HCT116 (cell line): ENCODE measurements at regions not wholly inside any gene's neighbourhood (a gene's known extent, or its start where the extent isn't known, plus 50 kb on each side); places are given as distances from the start of the nearest gene placed in this dataset.

ENCODE experiments used
- ATAC-seq: fragments of 200-7000 bp; cut with Tn5 transposase; 2 replicates; pipeline ENCODE4 v1.9.1; 2020; ENCODE audit warnings: mild to moderate bottlenecking, moderate library complexity
- BruUV-seq: library from RNA; stranded (reverse); fragments of 400-500 nt; replicated peaks from 2 replicates; lab custom pipeline; 2021; lab: Mats Ljungman, UMichigan
- CTCF ChIA-PET: fragments of 300-600 bp; sonication (Branson Sonifier 250); formaldehyde crosslinking; loops from one replicate; lab custom pipeline; 2021; ENCODE audit warnings: antibody characterized with exemption; lab: Charles Lee
- POLR2A ChIA-PET: fragments of 300-600, 350-600 bp; sonication (Branson Sonifier 250); formaldehyde crosslinking; loops from one replicate; lab custom pipeline; 2021; ENCODE audit warnings: antibody characterized with exemption; lab: Charles Lee
- RAD21 ChIA-PET, 2 experiments: fragments of 300-600 bp; sonication (Branson Sonifier 250); formaldehyde crosslinking; loops; one replicate each; lab custom pipeline; 2023; ENCODE audit warnings: low total read pairs in 2 of 2; ENCODE audit not compliant: uncharacterized antibody in 2 of 2, unreplicated experiment in 2 of 2, low non-redundant PET in 1 of 2; lab: Charles Lee
- DNase-seq: peaks from one replicate; pipeline ENCODE4 v3.0.0-alpha.2; 2010; ENCODE audit warnings: low read depth, low spot score
- H2AFZ ChIP-seq: fragments of 200-600 bp; shearing (Covaris generic), sonication (generic); 2 replicates; pipeline ENCODE4 v1.6.1; 2017; ENCODE audit warnings: low read depth, mixed run types, mixed read lengths, antibody characterized with exemption, low read length; ENCODE audit not compliant: poor library complexity, severe bottlenecking
- H3K27ac ChIP-seq: 2 replicates; pipeline ENCODE4 v1.5.1; 2012; ENCODE audit warnings: low read depth, low read length
- H3K27me3 ChIP-seq: fragments of 200-600 bp; sonication (generic); 2 replicates; pipeline ENCODE4 v1.6.1; 2016; ENCODE audit warnings: mixed run types, low read length, mixed read lengths; ENCODE audit not compliant: insufficient read depth
- H3K36me3 ChIP-seq, 2 experiments: fragments of 200-500 bp in 1 of 2; fragments of 200-600 bp in 1 of 2; sonication (Bioruptor generic) in 1 of 2; sonication (generic) in 1 of 2; 2 replicates each; pipeline versions ENCODE4 v1.5.1 to v1.6.1; 2014 to 2016; ENCODE audit warnings: low read length in 2 of 2, inconsistent platforms in 1 of 2, mixed read lengths in 1 of 2, mixed run types in 1 of 2; ENCODE audit not compliant: insufficient read depth in 2 of 2, control insufficient read depth in 1 of 2
- H3K4me1 ChIP-seq, 2 experiments: fragments of 200-600 bp in 1 of 2; sonication (generic) in 1 of 2; 2 replicates each; pipeline versions ENCODE4 v1.5.1 to v1.6.1; 2012 to 2017; ENCODE audit warnings: low read length in 2 of 2, inconsistent platforms in 1 of 2, mild to moderate bottlenecking in 1 of 2, mixed read lengths in 1 of 2, mixed run types in 1 of 2, moderate library complexity in 1 of 2; ENCODE audit not compliant: insufficient read depth in 2 of 2, control insufficient read depth in 1 of 2
- H3K4me2 ChIP-seq: fragments of 200-600 bp; sonication (generic); 2 replicates; pipeline ENCODE4 v1.6.1; 2017; ENCODE audit warnings: mixed run types, low read length, mixed read lengths
- H3K4me3 ChIP-seq, 2 experiments: fragments of 200-600 bp in 1 of 2; sonication (generic) in 1 of 2; replicated peaks in 1 of 2; 2 replicates each; pipeline ENCODE4 v1.5.1; 2011 to 2016; ENCODE audit warnings: low read length in 2 of 2, control low read depth in 1 of 2, low read depth in 1 of 2, mild to moderate bottlenecking in 1 of 2, mixed read lengths in 1 of 2, mixed run types in 1 of 2
- H3K79me2 ChIP-seq: fragments of 200-600 bp; sonication (generic); 2 replicates; pipeline ENCODE4 v1.6.1; 2017; ENCODE audit warnings: mild to moderate bottlenecking, mixed run types, low read length, moderate library complexity, mixed read lengths; ENCODE audit not compliant: insufficient read depth
- H3K9ac ChIP-seq: fragments of 200-600 bp; sonication (generic); 2 replicates; pipeline ENCODE4 v1.6.1; 2016; ENCODE audit warnings: low read length, mixed read lengths
- H3K9me2 ChIP-seq: fragments of 200-600 bp; sonication (generic), shearing (Covaris generic); 2 replicates; pipeline ENCODE4 v1.6.1; 2017; ENCODE audit warnings: mixed run types, mild to moderate bottlenecking, moderate library complexity; ENCODE audit not compliant: insufficient read depth
- H3K9me3 ChIP-seq, 2 experiments: fragments of 200-500 bp in 1 of 2; fragments of 200-600 bp in 1 of 2; sonication (Bioruptor generic) in 1 of 2; sonication (generic) in 1 of 2; 2 replicates each; pipeline ENCODE4 v1.6.1; 2014 to 2017; ENCODE audit warnings: low read length in 2 of 2, mixed read lengths in 2 of 2, inconsistent platforms in 1 of 2, low read depth in 1 of 2, mild to moderate bottlenecking in 1 of 2, mixed run types in 1 of 2, moderate library complexity in 1 of 2; ENCODE audit not compliant: control insufficient read depth in 1 of 2, insufficient read depth in 1 of 2
- H4K20me1 ChIP-seq: fragments of 200-600 bp; sonication (generic), shearing (Covaris generic); 2 replicates; pipeline ENCODE4 v1.6.1; 2017; ENCODE audit warnings: mixed run types, mild to moderate bottlenecking, moderate library complexity; ENCODE audit not compliant: insufficient read depth
- ATF3 ChIP-seq: IDR thresholded peaks from 2 replicates; pipeline ENCODE4 v1.6.1; 2012
- CBX3 ChIP-seq: IDR thresholded peaks from 2 replicates; pipeline ENCODE4 v1.6.1; 2012; ENCODE audit warnings: low read depth
- CEBPB ChIP-seq: IDR thresholded peaks from 2 replicates; pipeline ENCODE4 v1.6.1; 2012; ENCODE audit warnings: low read depth
- EGR1 ChIP-seq: IDR thresholded peaks from 2 replicates; pipeline ENCODE4 v1.6.1; 2012; ENCODE audit warnings: low read depth
- ELF1 ChIP-seq: IDR thresholded peaks from 2 replicates; pipeline ENCODE4 v1.6.1; 2012; ENCODE audit warnings: low read depth, borderline replicate concordance
- EZH2phosphoT487 ChIP-seq: fragments of 200-600 bp; IDR thresholded peaks from 2 replicates; pipeline ENCODE4 v1.6.1; 2018; ENCODE audit warnings: antibody characterized with exemption, borderline replicate concordance
- FOSL1 ChIP-seq: IDR thresholded peaks from 2 replicates; pipeline ENCODE4 v1.6.1; 2012; ENCODE audit warnings: low read depth
- MAX ChIP-seq: IDR thresholded peaks from 2 replicates; pipeline ENCODE4 v1.6.1; 2012
- POLR2AphosphoS5 ChIP-seq: IDR thresholded peaks from 2 replicates; pipeline ENCODE4 v1.6.1; 2011; ENCODE audit warnings: mild to moderate bottlenecking, low read depth, low read length, moderate library complexity
- SP1 ChIP-seq: IDR thresholded peaks from 2 replicates; pipeline ENCODE4 v1.6.1; 2012; ENCODE audit warnings: low read depth
- SRF ChIP-seq: IDR thresholded peaks from 2 replicates; pipeline ENCODE4 v1.6.1; 2012; ENCODE audit warnings: low read depth
- TCF7L2 ChIP-seq: IDR thresholded peaks from 2 replicates; pipeline ENCODE4 v1.7.0; 2011; ENCODE audit warnings: borderline replicate concordance, inconsistent platforms; ENCODE audit not compliant: insufficient read depth, insufficient read length; ENCODE audit errors: extremely low read depth
- ZFX ChIP-seq: fragments of 450-650 bp; IDR thresholded peaks from 2 replicates; pipeline ENCODE4 v1.6.1; 2017
- intact Hi-C: fragments of 100-400 bp; cut with micrococcal nuclease; formaldehyde crosslinking; loops from 2 replicates; pipeline ENCODE4 v1.10.0; 2022
- TF ChIP-seq, protein P1 (sequence below): IDR thresholded peaks from 2 replicates; pipeline ENCODE4 v1.6.1; 2012; ENCODE audit warnings: low read depth

DNA sequence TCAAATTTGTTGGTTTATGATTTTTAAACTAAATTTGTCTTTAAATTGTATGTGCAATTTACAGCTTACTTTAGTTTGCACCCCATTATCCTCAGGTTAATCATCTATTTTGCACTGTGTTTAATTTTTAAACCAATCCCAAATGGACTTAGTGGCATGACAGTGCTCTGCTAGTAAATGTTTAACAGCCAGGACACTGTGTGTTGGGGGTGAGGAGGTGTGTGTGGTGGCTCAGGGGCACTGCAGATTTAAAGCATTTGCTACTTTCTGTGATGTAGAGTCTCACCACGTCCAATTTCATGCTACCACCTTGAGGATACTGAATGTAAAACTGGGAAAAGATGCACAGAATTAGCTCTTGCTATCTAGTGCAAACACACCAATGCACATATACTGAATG is 225.7 kb downstream of the HAO1 start:
- BruUV-seq, result no TSS peak
- Histone ChIP-seq H3K9me3 (peaks cover 3 to 7% of the 10 kb centered on the region in 2 experiments; a peak in 2 of 4 replicates), H3K4me1 (no peaks in the 10 kb centered on the region), H3K4me3 (no peak overlapping the region), H3K27me3 (no peaks in the 10 kb centered on the region), H3K27ac (no peak overlapping the region), H3K4me2 (no peak overlapping the region), H4K20me1 (no peaks in the 10 kb centered on the region), H2AFZ (no peak overlapping the region), H3K9ac (no peak overlapping the region), H3K36me3 (no peaks in the 10 kb centered on the region), H3K79me2 (no peaks in the 10 kb centered on the region), H3K9me2 (no peaks in the 10 kb centered on the region)
- intact Hi-C loops, result no loop called here
- ATAC-seq, result no peak
- no peak for DNase-seq
- ChIA-PET CTCF (no interaction called here), POLR2A (no interaction called here), RAD21 (no interaction called here)
- TF ChIP-seq ATF3 (no peak), ELF1 (no peak), SRF (no peak), CBX3 (no peak), MAX (no peak), POLR2AphosphoS5 (no peak), CEBPB (no peak), EZH2phosphoT487 (no peak), SP1 (no peak), EGR1 (no peak), FOSL1 (no peak), TCF7L2 (no peak), ZFX (no peak)
- TF ChIP-seq, protein P1, sequence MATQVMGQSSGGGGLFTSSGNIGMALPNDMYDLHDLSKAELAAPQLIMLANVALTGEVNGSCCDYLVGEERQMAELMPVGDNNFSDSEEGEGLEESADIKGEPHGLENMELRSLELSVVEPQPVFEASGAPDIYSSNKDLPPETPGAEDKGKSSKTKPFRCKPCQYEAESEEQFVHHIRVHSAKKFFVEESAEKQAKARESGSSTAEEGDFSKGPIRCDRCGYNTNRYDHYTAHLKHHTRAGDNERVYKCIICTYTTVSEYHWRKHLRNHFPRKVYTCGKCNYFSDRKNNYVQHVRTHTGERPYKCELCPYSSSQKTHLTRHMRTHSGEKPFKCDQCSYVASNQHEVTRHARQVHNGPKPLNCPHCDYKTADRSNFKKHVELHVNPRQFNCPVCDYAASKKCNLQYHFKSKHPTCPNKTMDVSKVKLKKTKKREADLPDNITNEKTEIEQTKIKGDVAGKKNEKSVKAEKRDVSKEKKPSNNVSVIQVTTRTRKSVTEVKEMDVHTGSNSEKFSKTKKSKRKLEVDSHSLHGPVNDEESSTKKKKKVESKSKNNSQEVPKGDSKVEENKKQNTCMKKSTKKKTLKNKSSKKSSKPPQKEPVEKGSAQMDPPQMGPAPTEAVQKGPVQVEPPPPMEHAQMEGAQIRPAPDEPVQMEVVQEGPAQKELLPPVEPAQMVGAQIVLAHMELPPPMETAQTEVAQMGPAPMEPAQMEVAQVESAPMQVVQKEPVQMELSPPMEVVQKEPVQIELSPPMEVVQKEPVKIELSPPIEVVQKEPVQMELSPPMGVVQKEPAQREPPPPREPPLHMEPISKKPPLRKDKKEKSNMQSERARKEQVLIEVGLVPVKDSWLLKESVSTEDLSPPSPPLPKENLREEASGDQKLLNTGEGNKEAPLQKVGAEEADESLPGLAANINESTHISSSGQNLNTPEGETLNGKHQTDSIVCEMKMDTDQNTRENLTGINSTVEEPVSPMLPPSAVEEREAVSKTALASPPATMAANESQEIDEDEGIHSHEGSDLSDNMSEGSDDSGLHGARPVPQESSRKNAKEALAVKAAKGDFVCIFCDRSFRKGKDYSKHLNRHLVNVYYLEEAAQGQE, result no peak
